ENCODE measurements at regions not wholly inside any gene's neighbourhood (a gene's known extent, or its start where the extent isn't known, plus 50 kb on each side); places are given as distances from the start of the nearest gene placed in this dataset.

- DNase-seq = no peak
Measured at GRCh38 chr17:73785958-73786743, 141.9 kb upstream of the SDK2 start.

DNA sequence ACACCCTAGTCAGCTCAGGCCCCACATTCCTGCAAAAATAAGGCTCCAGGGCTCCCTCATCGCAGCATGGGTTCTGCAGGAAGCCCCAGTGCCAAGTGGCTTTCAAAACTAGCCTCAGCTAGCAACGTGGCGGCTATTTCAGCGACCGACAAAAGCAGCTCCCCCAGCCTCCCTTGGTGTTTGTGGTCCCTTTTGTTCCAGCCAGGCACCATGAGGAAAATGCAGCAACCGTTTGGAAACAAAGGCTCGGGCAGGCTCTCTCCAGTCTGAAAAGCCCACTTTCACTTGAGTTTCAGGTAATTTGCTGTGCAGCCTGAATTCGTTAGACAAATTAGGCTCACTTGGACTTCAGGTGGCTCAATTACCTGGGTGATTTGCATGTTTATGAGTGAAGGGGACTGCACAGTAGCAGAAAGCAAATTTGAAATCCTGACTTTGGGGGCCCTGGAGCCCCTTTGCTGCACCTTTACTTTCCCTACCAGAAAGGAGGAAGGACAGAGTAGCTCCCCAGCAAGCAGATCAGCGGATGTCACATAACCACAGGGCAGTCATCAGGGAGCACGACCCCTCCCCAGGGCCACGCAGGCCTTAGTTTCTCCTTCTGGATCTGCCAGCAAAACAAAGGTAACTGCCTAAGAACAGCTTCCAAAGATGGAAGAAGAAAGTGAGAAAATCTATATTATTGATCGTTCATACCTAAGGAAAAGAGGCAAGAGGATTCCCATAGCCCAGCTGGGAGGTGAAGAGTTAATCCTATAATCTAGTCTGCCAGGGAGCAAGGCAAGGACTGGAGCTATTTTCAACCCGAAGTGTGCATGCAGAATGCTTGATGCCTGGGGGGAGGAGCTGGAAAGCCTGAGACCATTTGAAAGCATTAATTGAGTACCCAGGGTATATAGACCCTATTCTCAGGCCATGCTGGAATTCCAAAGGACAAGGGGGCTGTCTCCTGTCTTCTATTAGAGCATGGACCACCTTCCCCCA is 143.1 kb upstream of the SDK2 start:
- no peak for DNase-seq

- DNase-seq = no peak
Measured at GRCh38 chr17:73788111-73788510, 143.9 kb upstream of the SDK2 start.

DNA sequence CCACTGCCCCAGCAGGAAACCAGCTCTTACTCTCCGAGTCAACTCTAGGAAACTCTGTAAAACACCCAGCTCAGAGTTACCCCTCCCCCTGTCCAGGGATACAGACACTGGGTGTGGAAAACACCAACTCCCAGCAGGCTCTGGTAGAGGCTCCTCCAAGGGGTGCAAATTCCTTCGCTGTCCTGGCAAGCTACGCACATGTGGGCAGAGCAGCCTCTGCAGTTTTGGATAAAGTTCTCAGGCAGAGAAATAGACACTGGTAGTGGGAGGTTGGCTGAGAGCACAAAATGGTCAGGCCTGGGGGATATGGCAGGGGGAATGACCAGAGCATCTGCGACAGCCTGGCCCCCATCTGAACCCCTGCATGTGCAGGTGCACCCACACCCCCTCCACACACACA is 146.9 kb upstream of the SDK2 start:
- no peak for DNase-seq

GRCh38 chr17:73791631-73792030 is 147.4 kb upstream of the SDK2 start:
- DNase-seq = no peak

GRCh38 chr17:73792994-73793393 is 148.7 kb upstream of the SDK2 start:
- DNase-seq = no peak

GRCh38 chr17:73794336-73794735 is 150.1 kb upstream of the SDK2 start:
- DNase-seq = no peak

- no peak for DNase-seq
Measured at GRCh38 chr17:73795730-73796129, 151.5 kb upstream of the SDK2 start.

DNA sequence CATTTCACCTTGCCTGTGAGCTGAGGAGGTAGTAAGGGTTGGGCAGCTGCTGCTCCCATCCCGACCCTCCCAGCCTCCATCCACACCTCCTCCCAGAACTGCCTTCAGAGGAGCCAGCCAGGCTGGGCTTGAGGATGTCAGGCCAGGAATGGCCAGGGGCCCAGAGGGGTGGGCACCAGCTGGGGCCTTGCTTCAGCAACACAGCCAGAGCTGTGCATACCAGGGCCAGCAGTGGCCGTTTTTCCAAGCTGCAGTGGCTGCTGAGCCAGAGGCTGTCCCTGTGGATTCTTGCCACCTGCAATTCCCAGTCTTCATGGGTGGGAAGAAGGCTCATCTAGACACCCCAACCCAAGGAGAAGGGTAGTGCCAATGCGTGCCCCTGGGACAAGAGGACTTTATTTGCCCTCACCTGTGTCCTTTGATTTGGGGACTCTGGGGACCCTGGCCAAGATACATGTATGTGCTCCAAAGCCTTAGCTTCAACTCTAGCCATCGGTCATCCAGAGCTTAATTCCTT is 153.4 kb upstream of the SDK2 start:
- DNase-seq = no peak

- no peak for DNase-seq
Measured at GRCh38 chr17:73798111-73798748, 154.0 kb upstream of the SDK2 start.

DNA sequence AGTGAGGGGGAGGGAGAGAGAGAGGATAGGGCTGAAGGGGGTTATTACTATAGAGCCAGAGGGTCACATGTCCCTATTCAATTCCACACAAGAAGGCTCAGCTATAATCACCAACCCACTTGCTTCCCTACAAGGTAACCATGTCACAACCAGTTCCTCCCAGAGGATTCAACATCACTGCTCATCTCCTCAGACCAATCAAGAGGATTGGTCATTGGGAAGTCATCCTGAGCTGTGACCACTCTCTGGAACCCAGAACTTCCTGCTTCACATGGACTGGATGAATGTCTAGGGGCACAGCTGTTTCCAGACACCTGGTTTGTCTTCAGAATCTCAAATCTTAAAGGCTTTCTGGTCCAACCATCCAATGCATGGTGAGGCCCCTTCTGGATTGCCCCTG is 154.9 kb upstream of the SDK2 start:
- no peak for DNase-seq

- DNase-seq = no peak
Measured at GRCh38 chr17:73799781-73800627, 155.8 kb upstream of the SDK2 start.

GRCh38 chr17:73800893-73801292 is 156.6 kb upstream of the SDK2 start:
- no peak for DNase-seq

DNA sequence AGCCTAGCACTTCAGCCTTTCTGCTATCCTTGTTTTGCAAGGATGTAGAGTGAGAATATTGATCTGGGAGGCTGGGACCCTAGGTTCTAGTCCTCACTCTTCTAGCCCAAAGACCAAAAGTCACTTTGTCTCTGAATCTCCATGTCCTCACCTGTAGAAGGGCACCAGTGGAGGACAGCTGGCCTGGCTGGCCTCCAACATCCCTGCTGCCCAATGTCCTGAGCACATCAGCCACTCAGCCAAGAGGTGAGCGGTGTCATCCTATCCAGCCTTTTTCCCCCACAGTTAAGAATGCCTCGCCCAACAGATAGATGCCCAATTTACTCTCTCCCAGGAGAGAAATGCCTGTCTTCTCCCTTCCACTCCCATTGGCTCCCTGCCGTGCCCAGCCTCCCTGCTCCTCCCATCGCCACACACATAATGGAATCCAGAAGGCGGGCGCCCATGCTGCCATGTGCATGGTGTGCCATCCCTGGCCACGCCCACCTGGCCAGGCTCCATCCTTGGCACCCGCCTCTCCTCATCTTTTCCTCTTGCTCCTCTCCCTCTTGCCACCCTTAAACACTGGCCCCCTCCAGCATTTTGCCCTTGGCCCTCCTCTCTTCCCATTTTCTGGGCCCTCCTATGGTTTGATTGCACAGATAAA is 157.3 kb upstream of the SDK2 start:
- no peak for DNase-seq

GRCh38 chr17:73802314-73802713 is 158.1 kb upstream of the SDK2 start:
- DNase-seq = no peak

DNA sequence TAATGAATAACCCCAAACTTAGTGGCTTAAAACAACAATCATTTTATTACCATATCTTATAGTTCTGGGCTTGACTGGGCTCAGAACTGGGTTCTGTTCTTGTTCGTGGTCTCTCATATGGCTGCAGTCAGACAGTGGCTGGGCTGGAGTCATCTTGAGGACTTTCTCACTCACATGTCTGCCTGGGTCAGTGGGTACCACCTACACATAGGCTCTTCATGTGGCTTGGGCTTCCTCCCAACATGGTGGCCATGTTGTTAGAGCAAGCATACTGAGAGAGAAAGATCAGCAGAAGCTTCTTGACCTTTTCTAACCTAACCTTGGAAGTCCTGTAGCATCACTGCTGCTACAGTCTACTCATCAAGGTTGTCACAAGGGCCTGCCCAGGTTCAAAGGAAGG is 158.6 kb upstream of the SDK2 start:
- DNase-seq = no peak

- no peak for DNase-seq
Measured at GRCh38 chr17:73803964-73804435, 159.8 kb upstream of the SDK2 start.

DNA sequence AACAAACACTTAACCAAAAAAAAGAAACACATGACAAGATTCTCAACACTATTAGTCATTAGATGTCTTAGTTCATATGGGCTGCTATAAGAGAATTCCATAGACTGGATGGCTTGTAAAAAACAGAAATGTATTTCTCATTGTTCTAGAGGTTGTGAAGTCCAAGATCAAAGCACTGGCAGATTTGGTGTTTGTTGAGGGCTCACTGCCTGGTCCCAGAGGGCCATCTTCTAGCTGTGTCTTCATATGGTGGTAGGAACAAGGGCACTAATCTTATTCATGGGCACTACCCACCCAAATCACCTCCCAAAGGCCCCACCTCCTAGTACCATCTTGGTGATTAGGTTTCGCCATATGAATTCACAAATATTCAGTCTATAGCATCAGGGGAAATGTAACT is 162.5 kb upstream of the SDK2 start:
- DNase-seq = no peak

GRCh38 chr17:73813201-73813600 is 169.0 kb upstream of the SDK2 start:
- DNase-seq = no peak

GRCh38 chr17:73814075-73814474 is 169.8 kb upstream of the SDK2 start:
- DNase-seq = no peak

DNA sequence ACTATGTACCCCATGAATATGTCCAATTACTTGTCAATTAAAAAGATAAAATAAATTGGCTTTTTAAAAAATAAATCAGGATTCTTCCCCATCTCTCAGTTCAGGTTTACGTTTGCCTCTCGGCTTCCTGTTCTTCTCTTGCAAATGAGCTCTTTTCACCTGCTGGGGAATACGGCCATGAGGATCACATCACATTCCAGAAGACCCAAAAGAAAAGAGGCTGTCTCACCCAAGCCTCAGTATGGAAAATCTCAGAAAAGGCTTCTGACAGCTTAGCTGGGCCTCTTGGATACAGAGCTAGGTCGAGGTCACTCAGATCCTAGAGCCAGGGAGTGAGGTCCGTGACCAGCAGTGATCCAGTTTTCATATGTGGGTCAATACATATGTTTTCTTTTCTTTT is 171.2 kb upstream of the SDK2 start:
- DNase-seq = no peak

All from activated CD4-positive, alpha-beta T cell treated with anti-CD3 and anti-CD28 coated beads, Interleukin-2, Interleukin-6, amounts not matched to agents 100 ng/mL and 50 ng/mL, durations not matched to agents 16 hours and 8 hours (primary cell).